HL-60 (cell line): ENCODE measurements at regions not wholly inside any gene's neighbourhood (a gene's known extent, or its start where the extent isn't known, plus 50 kb on each side); places are given as distances from the start of the nearest gene placed in this dataset.

Experiments used
- DNase-seq, 2 experiments: peaks; one replicate each; pipeline ENCODE4 v3.0.0-alpha.2; 2010 to 2020; ENCODE audit warnings: low read depth in 1 of 2, low spot score in 1 of 2
- H3K27ac ChIP-seq: fragments of 250-450 bp; sonication (Bioruptor Pico); replicated peaks from 2 replicates; pipeline ENCODE4 v1.5.1; 2020; ENCODE audit warnings: mild to moderate bottlenecking, moderate library complexity
- H3K27me3 ChIP-seq: fragments of 250-450 bp; sonication (Bioruptor Pico); 2 replicates; pipeline ENCODE4 v1.5.1; 2021; ENCODE audit warnings: mild to moderate bottlenecking, moderate library complexity; ENCODE audit not compliant: insufficient read depth, poor library complexity, severe bottlenecking
- H3K4me3 ChIP-seq: replicated peaks from 2 replicates; pipeline ENCODE4 v1.5.1; 2011; ENCODE audit warnings: mild to moderate bottlenecking, control low read depth, low read length; ENCODE audit not compliant: insufficient read depth
- GABPA ChIP-seq: IDR thresholded peaks from 2 replicates; pipeline ENCODE4 v1.6.1; 2012; ENCODE audit warnings: low read depth
- POLR2AphosphoS5 ChIP-seq: IDR thresholded peaks from 2 replicates; pipeline ENCODE4 v1.6.1; 2012; ENCODE audit warnings: low read depth
- SPI1 ChIP-seq: IDR thresholded peaks from 2 replicates; pipeline ENCODE4 v1.6.1; 2012; ENCODE audit warnings: low read depth, mild to moderate bottlenecking, borderline replicate concordance
- TF ChIP-seq, protein P1 (sequence below): IDR thresholded peaks from one replicate; pipeline ENCODE4 v1.5.1; 2011; ENCODE audit warnings: low read length, control low read depth, inconsistent platforms; ENCODE audit not compliant: insufficient read depth
- TF ChIP-seq, protein P2 (sequence below): IDR thresholded peaks from 2 replicates; pipeline ENCODE4 v1.6.1; 2012; ENCODE audit warnings: low read depth; ENCODE audit not compliant: insufficient replicate concordance

DNA sequence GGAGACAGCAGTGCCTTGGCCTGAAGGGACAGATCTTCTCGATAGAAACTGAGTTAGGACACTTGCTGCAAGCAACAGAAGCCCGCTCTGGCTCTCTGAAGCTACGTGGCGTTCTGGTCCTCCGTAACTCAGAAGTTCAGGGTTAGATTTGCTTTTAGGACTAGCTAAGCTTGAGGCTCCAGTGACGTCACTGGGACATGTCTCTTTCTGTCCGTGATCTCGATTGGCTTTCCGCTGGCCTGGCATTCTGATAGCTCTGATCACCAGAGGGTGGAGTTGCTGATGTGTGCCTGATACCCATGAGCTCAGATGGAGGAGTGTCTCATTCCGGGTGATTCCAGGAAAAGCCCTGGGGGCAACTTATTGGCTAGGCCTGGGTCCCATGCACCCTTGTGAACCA lies 75.0 kb downstream of the GLI2 start:
- Histone ChIP-seq H3K4me3 (no peak overlapping the region), H3K27me3 (no peaks in the 10 kb centered on the region), H3K27ac (no peak overlapping the region)
- no peak for DNase-seq
- TF ChIP-seq SPI1 (no peak), GABPA (no peak), POLR2AphosphoS5 (no peak)
- TF ChIP-seq, protein P1, sequence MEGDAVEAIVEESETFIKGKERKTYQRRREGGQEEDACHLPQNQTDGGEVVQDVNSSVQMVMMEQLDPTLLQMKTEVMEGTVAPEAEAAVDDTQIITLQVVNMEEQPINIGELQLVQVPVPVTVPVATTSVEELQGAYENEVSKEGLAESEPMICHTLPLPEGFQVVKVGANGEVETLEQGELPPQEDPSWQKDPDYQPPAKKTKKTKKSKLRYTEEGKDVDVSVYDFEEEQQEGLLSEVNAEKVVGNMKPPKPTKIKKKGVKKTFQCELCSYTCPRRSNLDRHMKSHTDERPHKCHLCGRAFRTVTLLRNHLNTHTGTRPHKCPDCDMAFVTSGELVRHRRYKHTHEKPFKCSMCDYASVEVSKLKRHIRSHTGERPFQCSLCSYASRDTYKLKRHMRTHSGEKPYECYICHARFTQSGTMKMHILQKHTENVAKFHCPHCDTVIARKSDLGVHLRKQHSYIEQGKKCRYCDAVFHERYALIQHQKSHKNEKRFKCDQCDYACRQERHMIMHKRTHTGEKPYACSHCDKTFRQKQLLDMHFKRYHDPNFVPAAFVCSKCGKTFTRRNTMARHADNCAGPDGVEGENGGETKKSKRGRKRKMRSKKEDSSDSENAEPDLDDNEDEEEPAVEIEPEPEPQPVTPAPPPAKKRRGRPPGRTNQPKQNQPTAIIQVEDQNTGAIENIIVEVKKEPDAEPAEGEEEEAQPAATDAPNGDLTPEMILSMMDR = no peak
- TF ChIP-seq, protein P2, sequence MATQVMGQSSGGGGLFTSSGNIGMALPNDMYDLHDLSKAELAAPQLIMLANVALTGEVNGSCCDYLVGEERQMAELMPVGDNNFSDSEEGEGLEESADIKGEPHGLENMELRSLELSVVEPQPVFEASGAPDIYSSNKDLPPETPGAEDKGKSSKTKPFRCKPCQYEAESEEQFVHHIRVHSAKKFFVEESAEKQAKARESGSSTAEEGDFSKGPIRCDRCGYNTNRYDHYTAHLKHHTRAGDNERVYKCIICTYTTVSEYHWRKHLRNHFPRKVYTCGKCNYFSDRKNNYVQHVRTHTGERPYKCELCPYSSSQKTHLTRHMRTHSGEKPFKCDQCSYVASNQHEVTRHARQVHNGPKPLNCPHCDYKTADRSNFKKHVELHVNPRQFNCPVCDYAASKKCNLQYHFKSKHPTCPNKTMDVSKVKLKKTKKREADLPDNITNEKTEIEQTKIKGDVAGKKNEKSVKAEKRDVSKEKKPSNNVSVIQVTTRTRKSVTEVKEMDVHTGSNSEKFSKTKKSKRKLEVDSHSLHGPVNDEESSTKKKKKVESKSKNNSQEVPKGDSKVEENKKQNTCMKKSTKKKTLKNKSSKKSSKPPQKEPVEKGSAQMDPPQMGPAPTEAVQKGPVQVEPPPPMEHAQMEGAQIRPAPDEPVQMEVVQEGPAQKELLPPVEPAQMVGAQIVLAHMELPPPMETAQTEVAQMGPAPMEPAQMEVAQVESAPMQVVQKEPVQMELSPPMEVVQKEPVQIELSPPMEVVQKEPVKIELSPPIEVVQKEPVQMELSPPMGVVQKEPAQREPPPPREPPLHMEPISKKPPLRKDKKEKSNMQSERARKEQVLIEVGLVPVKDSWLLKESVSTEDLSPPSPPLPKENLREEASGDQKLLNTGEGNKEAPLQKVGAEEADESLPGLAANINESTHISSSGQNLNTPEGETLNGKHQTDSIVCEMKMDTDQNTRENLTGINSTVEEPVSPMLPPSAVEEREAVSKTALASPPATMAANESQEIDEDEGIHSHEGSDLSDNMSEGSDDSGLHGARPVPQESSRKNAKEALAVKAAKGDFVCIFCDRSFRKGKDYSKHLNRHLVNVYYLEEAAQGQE = no peak

DNA sequence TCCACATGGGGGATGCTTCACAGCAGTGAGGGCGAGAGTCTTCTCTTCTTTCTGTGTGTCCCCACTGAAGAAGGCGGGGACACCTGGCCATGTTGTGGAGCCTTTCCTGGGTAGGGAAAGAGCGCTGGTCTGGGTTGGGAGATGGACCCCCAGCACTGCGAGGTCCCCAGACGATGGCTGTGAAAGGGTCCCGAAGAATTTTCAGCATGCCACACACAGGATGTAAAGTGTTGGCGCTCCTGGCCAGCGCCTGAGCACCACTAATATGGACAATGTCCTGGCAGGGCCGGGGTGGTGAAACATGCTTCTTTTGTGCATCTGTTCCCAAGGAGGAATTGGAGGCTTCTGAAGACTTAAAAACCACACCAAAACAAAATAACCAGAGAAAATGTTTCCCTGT lies 77.2 kb downstream of the GLI2 start:
- no peaks in the 10 kb centered on the region for H3K27me3 ChIP-seq
- TF ChIP-seq, protein P2 = no peak
- TF ChIP-seq POLR2AphosphoS5 (no peak), SPI1 (no peak), GABPA (no peak)
- TF ChIP-seq, protein P1 = no peak
- no peak for DNase-seq
- no peak overlapping the region for H3K4me3 ChIP-seq
- H3K27ac ChIP-seq = no peak overlapping the region

DNA sequence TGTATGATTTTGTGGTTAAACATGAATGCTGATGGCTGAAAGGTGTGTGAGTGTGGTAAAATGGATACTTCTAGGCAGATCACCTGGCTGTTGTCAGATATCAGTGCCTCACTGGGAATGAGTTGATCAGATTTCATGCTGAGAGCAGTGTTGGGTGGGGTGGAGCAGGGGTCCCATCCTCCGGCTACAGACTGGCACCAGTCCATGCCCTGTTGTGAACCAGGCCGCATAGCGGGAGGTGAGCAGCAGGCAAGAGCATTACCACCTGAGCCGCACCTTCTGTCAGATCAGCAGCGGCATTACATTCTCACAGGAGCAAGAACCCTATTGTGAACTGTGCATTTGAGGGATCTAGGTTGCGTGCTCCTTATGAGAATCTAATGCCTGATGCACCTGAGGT lies 78.7 kb downstream of the GLI2 start:
- Histone ChIP-seq H3K4me3 (no peak overlapping the region), H3K27me3 (no peaks in the 10 kb centered on the region), H3K27ac (no peak overlapping the region)
- DNase-seq = no peak
- TF ChIP-seq GABPA = no peak

DNA sequence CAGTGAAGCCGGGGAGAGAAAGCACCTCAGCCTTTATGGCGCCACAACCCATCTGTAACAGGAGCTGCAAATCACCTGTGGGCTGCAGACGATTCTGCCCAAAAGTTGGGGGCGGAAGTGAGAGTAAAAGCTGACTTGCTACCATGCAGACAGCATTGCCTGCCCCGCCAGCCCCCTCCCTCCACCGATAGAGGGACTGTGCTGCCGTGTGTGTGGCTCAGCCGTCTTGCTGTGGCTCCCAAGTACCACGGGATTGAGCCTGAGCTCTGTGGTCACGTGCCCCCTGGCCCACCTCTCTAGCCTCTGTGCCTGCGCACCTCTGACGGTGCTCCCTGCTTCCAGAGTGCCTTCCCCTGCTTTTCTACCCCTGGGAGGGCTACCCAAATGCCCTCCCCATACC lies 79.6 kb downstream of the GLI2 start:
- TF ChIP-seq, protein P1 = no peak
- TF ChIP-seq, protein P2 = no peak
- TF ChIP-seq SPI1 = no peak
- no peak for TF ChIP-seq POLR2AphosphoS5
- TF ChIP-seq GABPA = no peak
- no peak overlapping the region for H3K27ac ChIP-seq
- no peaks in the 10 kb centered on the region for H3K27me3 ChIP-seq
- no peak overlapping the region for H3K4me3 ChIP-seq
- no peak for DNase-seq
